Heart left ventricle (tissue), 13 donors: ENCODE measurements at regions not wholly inside any gene's neighbourhood (a gene's known extent, or its start where the extent isn't known, plus 50 kb on each side); places are given as distances from the start of the nearest gene placed in this dataset.

Experiments used
- POLR2A ChIP-seq, 2 donors: fragments of 450-650 bp; IDR thresholded peaks; one replicate each; pipeline ENCODE4 v1.6.1; 2017; ENCODE audit warnings: antibody characterized with exemption in 2 of 2, mild to moderate bottlenecking in 2 of 2, moderate library complexity in 2 of 2
- TF ChIP-seq, protein P1 (sequence below), 12 donors: fragments of 200-600 bp; sonication (generic) in 4 of 12; IDR thresholded peaks; one replicate each; pipeline versions ENCODE4 v1.5.0 to v1.8.0; 2018 to 2022; ENCODE audit warnings: antibody characterized with exemption in 12 of 12, mild to moderate bottlenecking in 5 of 12
- donor health status: ischemic (EF 13 %, LVEDD 7.1; RV severe dilation, severe dysfunction).
- donor health status: DM: no; HTN: yes; CAD: no.
- donor health status: DM: no; HTN: no; CAD: no.
- donor health status: ischemic (EF 25% LVEDD 6.9; RV normal size, moderate dysfunction).
- donor health status: ischemic (EF 25% LVEDD 5.7; RV mildly dilated, moderate dysfunction).
- donor health status: ischemic (EF 35%, LVEDD 5.7; RV mildly dilated, moderate dysfunction).
- donor health status: nonischemic (EF 11% LVEDD 7.7; RV severe dilation, severe dysfunction).
- donor health status: DM: yes; HTN: yes; CAD: no.
- donor health status: PGD.
- donor health status: ischemic (EF 29% LVEDD 5.4; RV normal size, mild dysfunction).
- donor health status: nonischemic (EF 23%, LVEDD 6.1; RV moderate dilation, normal function).

DNA sequence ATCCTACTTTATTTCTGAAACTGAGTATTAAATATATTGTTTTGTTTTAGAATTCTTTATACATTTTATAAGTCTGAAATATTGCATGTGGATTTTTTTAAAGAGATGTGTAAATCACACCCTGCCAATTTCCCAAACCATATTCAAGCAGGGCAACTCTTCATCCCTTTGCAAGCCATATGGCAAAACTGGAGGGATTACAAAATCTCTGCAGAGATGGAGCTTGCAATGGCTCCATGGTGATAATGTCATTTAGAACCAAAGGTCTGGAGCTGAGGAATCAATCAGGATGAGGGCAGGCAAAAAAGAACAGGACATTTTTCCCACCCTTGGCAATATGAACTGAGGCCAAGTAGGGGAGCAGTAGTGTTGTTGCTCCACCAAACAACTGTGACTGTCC, 173.4 kb downstream of the BMP4 start:
- TF ChIP-seq, protein P1, sequence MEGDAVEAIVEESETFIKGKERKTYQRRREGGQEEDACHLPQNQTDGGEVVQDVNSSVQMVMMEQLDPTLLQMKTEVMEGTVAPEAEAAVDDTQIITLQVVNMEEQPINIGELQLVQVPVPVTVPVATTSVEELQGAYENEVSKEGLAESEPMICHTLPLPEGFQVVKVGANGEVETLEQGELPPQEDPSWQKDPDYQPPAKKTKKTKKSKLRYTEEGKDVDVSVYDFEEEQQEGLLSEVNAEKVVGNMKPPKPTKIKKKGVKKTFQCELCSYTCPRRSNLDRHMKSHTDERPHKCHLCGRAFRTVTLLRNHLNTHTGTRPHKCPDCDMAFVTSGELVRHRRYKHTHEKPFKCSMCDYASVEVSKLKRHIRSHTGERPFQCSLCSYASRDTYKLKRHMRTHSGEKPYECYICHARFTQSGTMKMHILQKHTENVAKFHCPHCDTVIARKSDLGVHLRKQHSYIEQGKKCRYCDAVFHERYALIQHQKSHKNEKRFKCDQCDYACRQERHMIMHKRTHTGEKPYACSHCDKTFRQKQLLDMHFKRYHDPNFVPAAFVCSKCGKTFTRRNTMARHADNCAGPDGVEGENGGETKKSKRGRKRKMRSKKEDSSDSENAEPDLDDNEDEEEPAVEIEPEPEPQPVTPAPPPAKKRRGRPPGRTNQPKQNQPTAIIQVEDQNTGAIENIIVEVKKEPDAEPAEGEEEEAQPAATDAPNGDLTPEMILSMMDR (IDR thresholded peaks at IDR 0.05), result no peak
- TF ChIP-seq POLR2A (IDR thresholded peaks at IDR 0.05), result no peak
